ENCODE measurements at regions not wholly inside any gene's neighbourhood (a gene's known extent, or its start where the extent isn't known, plus 50 kb on each side); places are given as distances from the start of the nearest gene placed in this dataset.
"Not testable (repeated sequence)": the region's sequence is repeated elsewhere in the genome, so short reads cannot be mapped to it uniquely, and the experiment has no call there.

GRCh38 chr1:172843444-172843843 lies 184.5 kb downstream of the FASLG start:
- Mint-ChIP-seq H3K9me3 (no peaks in the 10 kb centered on the region), H3K27ac (no peak overlapping the region), H3K4me3 (no peak overlapping the region), H3K27me3 (ENCODE audit: low read depth) (peaks cover 49% of the 10 kb centered on the region), H3K4me1 (ENCODE audit: low read depth) (peaks cover 14% of the 10 kb centered on the region), H3K36me3 (ENCODE audit: low read depth) (no peaks in the 10 kb centered on the region)
- DNase-seq (ENCODE audit: low spot score) = no peak

- no peak overlapping the region for H3K4me3 Mint-ChIP-seq
Observed at GRCh38 chr1:172845371-172845770, 186.5 kb downstream of the FASLG start.

GRCh38 chr1:172845865-172846264 lies 187.0 kb downstream of the FASLG start:
- H3K4me1 Mint-ChIP-seq (ENCODE audit: low read depth) = peaks cover 8% of the 10 kb centered on the region
- H3K4me3 Mint-ChIP-seq = no peak overlapping the region
- no peaks in the 10 kb centered on the region for H3K9me3 Mint-ChIP-seq
- no peak overlapping the region for H3K27ac Mint-ChIP-seq
- peaks cover 45% of the 10 kb centered on the region for H3K27me3 Mint-ChIP-seq (ENCODE audit: low read depth)
- H3K36me3 Mint-ChIP-seq (ENCODE audit: low read depth) = no peaks in the 10 kb centered on the region
- no peak for DNase-seq (ENCODE audit: low spot score)

More at GRCh38 chr1:172845371-172845770, 186.5 kb downstream of the FASLG start:
- H3K27me3 Mint-ChIP-seq (ENCODE audit: low read depth) = peaks cover 46% of the 10 kb centered on the region
- H3K36me3 Mint-ChIP-seq (ENCODE audit: low read depth) = no peaks in the 10 kb centered on the region
- H3K4me1 Mint-ChIP-seq (ENCODE audit: low read depth) = peaks cover 8% of the 10 kb centered on the region
- H3K27ac Mint-ChIP-seq = no peak overlapping the region
- peak; percentile 82 for DNase-seq (ENCODE audit: low spot score)
- no peaks in the 10 kb centered on the region for H3K9me3 Mint-ChIP-seq

GRCh38 chr1:172847814-172848213 lies 188.9 kb downstream of the FASLG start:
- not testable (repeated sequence) for H3K4me3 Mint-ChIP-seq; DNase-seq (ENCODE audit: low spot score); H3K4me1 Mint-ChIP-seq (ENCODE audit: low read depth); H3K36me3 Mint-ChIP-seq (ENCODE audit: low read depth); H3K27ac Mint-ChIP-seq; H3K9me3 Mint-ChIP-seq
- peaks cover 39% of the 10 kb centered on the region for H3K27me3 Mint-ChIP-seq (ENCODE audit: low read depth)

GRCh38 chr1:172849653-172850052 lies 190.8 kb downstream of the FASLG start:
- peaks cover 42% of the 10 kb centered on the region for H3K27me3 Mint-ChIP-seq (ENCODE audit: low read depth)
- DNase-seq (ENCODE audit: low spot score) = no peak
- H3K27ac Mint-ChIP-seq = no peak overlapping the region
- H3K9me3 Mint-ChIP-seq = no peaks in the 10 kb centered on the region
- no peaks in the 10 kb centered on the region for H3K36me3 Mint-ChIP-seq (ENCODE audit: low read depth)
- H3K4me1 Mint-ChIP-seq (ENCODE audit: low read depth) = peaks cover 8% of the 10 kb centered on the region
- H3K4me3 Mint-ChIP-seq = no peak overlapping the region

GRCh38 chr1:172851077-172851476 lies 192.2 kb downstream of the FASLG start:
- H3K27me3 Mint-ChIP-seq (ENCODE audit: low read depth) = peaks cover 43% of the 10 kb centered on the region
- no peak for DNase-seq (ENCODE audit: low spot score)
- no peaks in the 10 kb centered on the region for H3K36me3 Mint-ChIP-seq (ENCODE audit: low read depth)
- no peak overlapping the region for H3K27ac Mint-ChIP-seq
- H3K9me3 Mint-ChIP-seq = no peaks in the 10 kb centered on the region
- no peak overlapping the region for H3K4me3 Mint-ChIP-seq
- H3K4me1 Mint-ChIP-seq (ENCODE audit: low read depth) = no peaks in the 10 kb centered on the region

GRCh38 chr1:172851856-172852255 lies 193.0 kb downstream of the FASLG start:
- DNase-seq (ENCODE audit: low spot score) = no peak
- no peak overlapping the region for H3K4me3 Mint-ChIP-seq
- H3K4me1 Mint-ChIP-seq (ENCODE audit: low read depth) = no peaks in the 10 kb centered on the region
- H3K9me3 Mint-ChIP-seq = no peaks in the 10 kb centered on the region
- H3K36me3 Mint-ChIP-seq (ENCODE audit: low read depth) = no peaks in the 10 kb centered on the region
- peaks cover 46% of the 10 kb centered on the region for H3K27me3 Mint-ChIP-seq (ENCODE audit: low read depth)
- no peak overlapping the region for H3K27ac Mint-ChIP-seq

- not testable (repeated sequence) for H3K4me3 Mint-ChIP-seq, H3K27ac Mint-ChIP-seq
Observed at GRCh38 chr1:172855983-172856382, 194.8 kb downstream of the TNFSF18 start.

GRCh38 chr1:172863031-172863430 lies 187.7 kb downstream of the TNFSF18 start:
- no peak for DNase-seq (ENCODE audit: low spot score)
- Mint-ChIP-seq H3K4me3 (no peak overlapping the region), H3K4me1 (ENCODE audit: low read depth) (peaks cover 2% of the 10 kb centered on the region), H3K27me3 (ENCODE audit: low read depth) (peaks cover 25% of the 10 kb centered on the region), H3K27ac (no peak overlapping the region), H3K36me3 (ENCODE audit: low read depth) (no peaks in the 10 kb centered on the region), H3K9me3 (no peaks in the 10 kb centered on the region)

More at GRCh38 chr1:172855983-172856382, 194.8 kb downstream of the TNFSF18 start:
- H3K36me3 Mint-ChIP-seq (ENCODE audit: low read depth); DNase-seq (ENCODE audit: low spot score); H3K9me3 Mint-ChIP-seq; H3K4me1 Mint-ChIP-seq (ENCODE audit: low read depth): not testable (repeated sequence)
- peaks cover 50% of the 10 kb centered on the region for H3K27me3 Mint-ChIP-seq (ENCODE audit: low read depth)

- Mint-ChIP-seq H3K4me3 (no peak overlapping the region), H3K27me3 (ENCODE audit: low read depth) (peaks cover 24% of the 10 kb centered on the region), H3K9me3 (no peaks in the 10 kb centered on the region), H3K27ac (no peak overlapping the region), H3K36me3 (ENCODE audit: low read depth) (no peaks in the 10 kb centered on the region), H3K4me1 (ENCODE audit: low read depth) (peaks cover 18% of the 10 kb centered on the region)
- no peak for DNase-seq (ENCODE audit: low spot score)
Observed at GRCh38 chr1:172867216-172867818, 183.4 kb downstream of the TNFSF18 start.

- no peaks in the 10 kb centered on the region for H3K9me3 Mint-ChIP-seq
- no peaks in the 10 kb centered on the region for H3K36me3 Mint-ChIP-seq (ENCODE audit: low read depth)
- DNase-seq (ENCODE audit: low spot score) = no peak
- peaks cover 27% of the 10 kb centered on the region for H3K4me1 Mint-ChIP-seq (ENCODE audit: low read depth)
- H3K27ac Mint-ChIP-seq = no peak overlapping the region
- peaks cover 42% of the 10 kb centered on the region for H3K27me3 Mint-ChIP-seq (ENCODE audit: low read depth)
- H3K4me3 Mint-ChIP-seq = no peak overlapping the region
Observed at GRCh38 chr1:172870901-172871606, 179.7 kb downstream of the TNFSF18 start.

- Mint-ChIP-seq H3K4me3 (no peak overlapping the region), H3K27ac (no peak overlapping the region), H3K36me3 (ENCODE audit: low read depth) (no peaks in the 10 kb centered on the region), H3K4me1 (ENCODE audit: low read depth) (peaks cover 25% of the 10 kb centered on the region), H3K9me3 (no peaks in the 10 kb centered on the region), H3K27me3 (ENCODE audit: low read depth) (peaks cover 49% of the 10 kb centered on the region)
- no peak for DNase-seq (ENCODE audit: low spot score)
Observed at GRCh38 chr1:172874950-172875349, 175.8 kb downstream of the TNFSF18 start.

GRCh38 chr1:172875892-172876291 lies 174.8 kb downstream of the TNFSF18 start:
- Mint-ChIP-seq H3K9me3 (no peaks in the 10 kb centered on the region), H3K4me3 (no peak overlapping the region), H3K27ac (no peak overlapping the region), H3K27me3 (ENCODE audit: low read depth) (peaks cover 54% of the 10 kb centered on the region), H3K4me1 (ENCODE audit: low read depth) (peaks cover 18% of the 10 kb centered on the region), H3K36me3 (ENCODE audit: low read depth) (no peaks in the 10 kb centered on the region)
- DNase-seq (ENCODE audit: low spot score) = no peak

GRCh38 chr1:172882385-172882784 lies 168.4 kb downstream of the TNFSF18 start:
- H3K4me3 Mint-ChIP-seq = no peak overlapping the region

More at GRCh38 chr1:172882385-172882784, 168.4 kb downstream of the TNFSF18 start:
- DNase-seq (ENCODE audit: low spot score) = no peak
- peaks cover 14% of the 10 kb centered on the region for H3K4me1 Mint-ChIP-seq (ENCODE audit: low read depth)
- peaks cover 64% of the 10 kb centered on the region for H3K27me3 Mint-ChIP-seq (ENCODE audit: low read depth)
- H3K27ac Mint-ChIP-seq = no peak overlapping the region
- no peaks in the 10 kb centered on the region for H3K9me3 Mint-ChIP-seq
- no peaks in the 10 kb centered on the region for H3K36me3 Mint-ChIP-seq (ENCODE audit: low read depth)

All from T-helper 2 cell treated with Interferon-gamma antibody and Interleukin-4, amounts not matched to agents 5 μg/mL and 100 μg/mL, for 36 hours (primary cell).